NB4 (cell line): ENCODE measurements at regions not wholly inside any gene's neighbourhood (a gene's known extent, or its start where the extent isn't known, plus 50 kb on each side); places are given as distances from the start of the nearest gene placed in this dataset.

Source experiments
- POLR2A ChIP-seq: IDR thresholded peaks from 2 replicates; pipeline ENCODE4 v1.6.1; 2011; ENCODE audit warnings: mild to moderate bottlenecking; ENCODE audit not compliant: insufficient read length; ENCODE audit errors: extremely low read depth
- TF ChIP-seq, protein P1 (sequence below): IDR thresholded peaks from one replicate; pipeline ENCODE4 v1.5.1; 2012; ENCODE audit warnings: low read depth, low read length
- TF ChIP-seq, protein P2 (sequence below): IDR thresholded peaks from 2 replicates; pipeline ENCODE4 v1.6.1; 2011; ENCODE audit warnings: low read depth, low read length

DNA sequence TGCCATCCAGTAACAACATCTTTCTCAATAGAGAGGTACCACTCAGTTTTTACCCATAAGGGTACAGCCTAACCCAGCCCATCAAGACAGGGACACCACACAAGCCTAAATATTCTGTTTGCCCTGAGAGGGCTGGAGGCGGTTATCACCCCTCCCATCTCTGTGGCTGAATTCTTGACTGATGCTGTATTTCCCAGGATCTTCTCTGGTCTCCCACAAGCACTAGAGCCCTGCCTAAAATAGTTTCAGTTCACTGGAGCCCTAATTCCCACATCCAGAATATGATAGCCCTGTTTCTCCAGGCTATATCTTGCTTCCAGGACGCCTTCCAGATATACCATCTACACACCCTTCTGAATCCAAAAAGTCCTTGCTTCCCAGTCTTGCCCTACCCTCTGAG lies 91.6 kb upstream of the NMU start:
- TF ChIP-seq, protein P1, sequence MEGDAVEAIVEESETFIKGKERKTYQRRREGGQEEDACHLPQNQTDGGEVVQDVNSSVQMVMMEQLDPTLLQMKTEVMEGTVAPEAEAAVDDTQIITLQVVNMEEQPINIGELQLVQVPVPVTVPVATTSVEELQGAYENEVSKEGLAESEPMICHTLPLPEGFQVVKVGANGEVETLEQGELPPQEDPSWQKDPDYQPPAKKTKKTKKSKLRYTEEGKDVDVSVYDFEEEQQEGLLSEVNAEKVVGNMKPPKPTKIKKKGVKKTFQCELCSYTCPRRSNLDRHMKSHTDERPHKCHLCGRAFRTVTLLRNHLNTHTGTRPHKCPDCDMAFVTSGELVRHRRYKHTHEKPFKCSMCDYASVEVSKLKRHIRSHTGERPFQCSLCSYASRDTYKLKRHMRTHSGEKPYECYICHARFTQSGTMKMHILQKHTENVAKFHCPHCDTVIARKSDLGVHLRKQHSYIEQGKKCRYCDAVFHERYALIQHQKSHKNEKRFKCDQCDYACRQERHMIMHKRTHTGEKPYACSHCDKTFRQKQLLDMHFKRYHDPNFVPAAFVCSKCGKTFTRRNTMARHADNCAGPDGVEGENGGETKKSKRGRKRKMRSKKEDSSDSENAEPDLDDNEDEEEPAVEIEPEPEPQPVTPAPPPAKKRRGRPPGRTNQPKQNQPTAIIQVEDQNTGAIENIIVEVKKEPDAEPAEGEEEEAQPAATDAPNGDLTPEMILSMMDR: no peak
- TF ChIP-seq, protein P2, sequence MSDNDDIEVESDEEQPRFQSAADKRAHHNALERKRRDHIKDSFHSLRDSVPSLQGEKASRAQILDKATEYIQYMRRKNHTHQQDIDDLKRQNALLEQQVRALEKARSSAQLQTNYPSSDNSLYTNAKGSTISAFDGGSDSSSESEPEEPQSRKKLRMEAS: no peak
- TF ChIP-seq POLR2A: no peak
